CD4-positive, alpha-beta memory T cell (primary cell): ENCODE measurements at regions not wholly inside any gene's neighbourhood (a gene's known extent, or its start where the extent isn't known, plus 50 kb on each side); places are given as distances from the start of the nearest gene placed in this dataset.
"Not testable (repeated sequence)": the region's sequence is repeated elsewhere in the genome, so short reads cannot be mapped to it uniquely, and the experiment has no call there.

Source experiments
- CTCF ChIA-PET: fragments of 350-600 bp; sonication (Branson Sonifier 250); formaldehyde crosslinking; loops from one replicate; lab custom pipeline; 2021; ENCODE audit warnings: inconsistent platforms; ENCODE audit not compliant: partially characterized antibody; lab: Charles Lee
- POLR2A ChIA-PET: fragments of 350-600 bp; sonication (Branson Sonifier 250); formaldehyde crosslinking; loops from one replicate; lab custom pipeline; 2021; ENCODE audit not compliant: partially characterized antibody; lab: Charles Lee
- DNase-seq, 5 donors: peaks; one replicate each; pipeline versions ENCODE4 v3.0.0 to v3.0.0-alpha.2; 2020 to 2022; ENCODE audit warnings: mixed read lengths in 1 of 5
- H3K27ac ChIP-seq: one replicate; pipeline ENCODE4 v1.7.0; 2013; ENCODE audit warnings: low read depth, low read length
- H3K27me3 ChIP-seq: 2 replicates; pipeline ENCODE4 v1.7.0; 2013; ENCODE audit warnings: mild to moderate bottlenecking, low read length, moderate library complexity; ENCODE audit not compliant: insufficient read depth
- H3K36me3 ChIP-seq: 2 replicates; pipeline ENCODE4 v1.7.0; 2013; ENCODE audit warnings: mild to moderate bottlenecking, low read length, moderate library complexity; ENCODE audit not compliant: insufficient read depth
- H3K4me1 ChIP-seq: 2 replicates; pipeline ENCODE4 v1.7.0; 2013; ENCODE audit warnings: mild to moderate bottlenecking, low read length, moderate library complexity; ENCODE audit not compliant: insufficient read depth
- H3K4me3 ChIP-seq, 2 donors: one replicate each; pipeline ENCODE4 v1.7.0; 2013; ENCODE audit warnings: low read length in 2 of 2, mild to moderate bottlenecking in 1 of 2
- H3K9me3 ChIP-seq, 2 donors: one replicate each; pipeline ENCODE4 v1.7.0; 2013; ENCODE audit warnings: low read length in 2 of 2, control low read depth in 1 of 2; ENCODE audit not compliant: control insufficient read depth in 1 of 2
- H3K27ac Mint-ChIP-seq, 7 donors: one replicate each; pipeline ENCODE4 v1.8.0; 2020 to 2021; ENCODE audit warnings: mixed read lengths in 7 of 7, mild to moderate bottlenecking in 6 of 7, inconsistent platforms in 3 of 7, moderate library complexity in 3 of 7
- H3K27me3 Mint-ChIP-seq, 2 donors: one replicate each; pipeline ENCODE4 v1.8.0; 2020 to 2021; ENCODE audit warnings: mixed read lengths in 2 of 2
- H3K36me3 Mint-ChIP-seq, 2 donors: one replicate each; pipeline ENCODE4 v1.8.0; 2020 to 2021; ENCODE audit warnings: mixed read lengths in 2 of 2, inconsistent platforms in 1 of 2, mild to moderate bottlenecking in 1 of 2
- H3K4me1 Mint-ChIP-seq, 4 donors: one replicate each; pipeline ENCODE4 v1.8.0; 2020 to 2021; ENCODE audit warnings: mixed read lengths in 4 of 4, mild to moderate bottlenecking in 1 of 4
- H3K4me3 Mint-ChIP-seq, 8 donors: one replicate each; pipeline ENCODE4 v1.8.0; 2020 to 2021; ENCODE audit warnings: mixed read lengths in 8 of 8, mild to moderate bottlenecking in 7 of 8, moderate library complexity in 6 of 8, inconsistent platforms in 3 of 8
- H3K9me3 Mint-ChIP-seq, 8 donors: one replicate each; pipeline ENCODE4 v1.8.0; 2020 to 2021; ENCODE audit warnings: mixed read lengths in 8 of 8, mild to moderate bottlenecking in 5 of 8, inconsistent platforms in 3 of 8, moderate library complexity in 1 of 8
- intact Hi-C: fragments of 100-400 bp; cut with micrococcal nuclease; formaldehyde crosslinking; loops from one replicate; pipeline ENCODE4 v1.15.1; 2023

GRCh38 chr9:65418966-65419365 lies 134.0 kb upstream of the FOXD4L5 start:
- intact Hi-C loops, POLR2A ChIA-PET: not testable (repeated sequence)

GRCh38 chr9:65416948-65417347 lies 131.9 kb upstream of the FOXD4L5 start:
- H3K9me3 ChIP-seq, H3K4me3 Mint-ChIP-seq, H3K27ac Mint-ChIP-seq, CTCF ChIA-PET, intact Hi-C loops, H3K4me1 ChIP-seq, H3K36me3 ChIP-seq, POLR2A ChIA-PET, H3K27me3 ChIP-seq, H3K4me1 Mint-ChIP-seq, H3K4me3 ChIP-seq, DNase-seq, H3K36me3 Mint-ChIP-seq, H3K27ac ChIP-seq, H3K27me3 Mint-ChIP-seq: not testable (repeated sequence)
- peaks cover 3 to 59% (median 30%) of the 10 kb centered on the region in 8 donors for H3K9me3 Mint-ChIP-seq

More at GRCh38 chr9:65418966-65419365, 134.0 kb upstream of the FOXD4L5 start:
- CTCF ChIA-PET, H3K4me1 ChIP-seq, H3K4me3 ChIP-seq, H3K27me3 ChIP-seq, H3K36me3 ChIP-seq, H3K9me3 ChIP-seq, H3K4me1 Mint-ChIP-seq, H3K27ac ChIP-seq, H3K27me3 Mint-ChIP-seq, H3K36me3 Mint-ChIP-seq, H3K27ac Mint-ChIP-seq, H3K4me3 Mint-ChIP-seq, DNase-seq: not testable (repeated sequence)
- peaks cover 3 to 67% (median 31%) of the 10 kb centered on the region in 8 donors for H3K9me3 Mint-ChIP-seq

GRCh38 chr9:65414249-65414648 lies 129.2 kb upstream of the FOXD4L5 start:
- H3K9me3 Mint-ChIP-seq, result peaks cover 3 to 57% (median 26%) of the 10 kb centered on the region in 8 donors
- CTCF ChIA-PET, intact Hi-C loops, H3K4me3 ChIP-seq, H3K4me3 Mint-ChIP-seq, H3K36me3 Mint-ChIP-seq, H3K27me3 ChIP-seq, H3K27ac ChIP-seq, H3K4me1 ChIP-seq, DNase-seq, POLR2A ChIA-PET, H3K36me3 ChIP-seq, H3K9me3 ChIP-seq, H3K27me3 Mint-ChIP-seq, H3K4me1 Mint-ChIP-seq, H3K27ac Mint-ChIP-seq: not testable (repeated sequence)

GRCh38 chr9:65413371-65413770 lies 128.4 kb upstream of the FOXD4L5 start:
- POLR2A ChIA-PET, H3K36me3 Mint-ChIP-seq, intact Hi-C loops, H3K9me3 ChIP-seq, H3K4me3 Mint-ChIP-seq, H3K4me1 Mint-ChIP-seq, CTCF ChIA-PET, H3K27ac ChIP-seq, H3K27me3 ChIP-seq, H3K4me1 ChIP-seq, H3K27ac Mint-ChIP-seq, H3K4me3 ChIP-seq, H3K27me3 Mint-ChIP-seq, H3K36me3 ChIP-seq: not testable (repeated sequence)
- DNase-seq, result peak in 1 of 5 donors; percentile 25
- H3K9me3 Mint-ChIP-seq, result peaks cover 3 to 51% (median 25%) of the 10 kb centered on the region in 8 donors

GRCh38 chr9:65411901-65412300 lies 126.9 kb upstream of the FOXD4L5 start:
- H3K4me1 Mint-ChIP-seq, result no peaks in the 10 kb centered on the region
- POLR2A ChIA-PET, result no interaction called here

GRCh38 chr9:65411336-65411735 lies 126.3 kb upstream of the FOXD4L5 start:
- Mint-ChIP-seq H3K36me3 (peaks cover 0 to 3% of the 10 kb centered on the region in 2 donors), H3K27ac (no peak overlapping the region), H3K9me3 (peaks cover 7 to 50% (median 30%) of the 10 kb centered on the region in 8 donors), H3K4me1 (no peaks in the 10 kb centered on the region), H3K4me3 (no peak overlapping the region), H3K27me3 (no peaks in the 10 kb centered on the region)
- Histone ChIP-seq H3K36me3 (no peaks in the 10 kb centered on the region), H3K4me3 (no peak overlapping the region), H3K27ac (no peak overlapping the region), H3K9me3 (peaks cover 0 to 3% of the 10 kb centered on the region in 2 donors), H3K4me1 (no peaks in the 10 kb centered on the region), H3K27me3 (no peaks in the 10 kb centered on the region)
- DNase-seq, result peak in 1 of 5 donors; percentile 19
- ChIA-PET POLR2A (no interaction called here), CTCF (no interaction called here)
- intact Hi-C loops, result no loop called here

More at GRCh38 chr9:65411901-65412300, 126.9 kb upstream of the FOXD4L5 start:
- CTCF ChIA-PET, result no interaction called here
- Mint-ChIP-seq H3K27ac (no peak overlapping the region), H3K9me3 (peaks cover 7 to 54% (median 29%) of the 10 kb centered on the region in 8 donors), H3K27me3 (no peaks in the 10 kb centered on the region), H3K4me3 (no peak overlapping the region), H3K36me3 (peaks cover 0 to 3% of the 10 kb centered on the region in 2 donors)
- peak in 1 of 5 donors; percentile 12 for DNase-seq
- Histone ChIP-seq H3K27ac (no peak overlapping the region), H3K9me3 (peaks cover 0 to 3% of the 10 kb centered on the region in 2 donors), H3K36me3 (no peaks in the 10 kb centered on the region), H3K27me3 (no peaks in the 10 kb centered on the region), H3K4me3 (no peak overlapping the region), H3K4me1 (no peaks in the 10 kb centered on the region)
- intact Hi-C loops, result no loop called here

GRCh38 chr9:65410926-65411325 lies 125.9 kb upstream of the FOXD4L5 start:
- Histone ChIP-seq H3K4me1 (no peaks in the 10 kb centered on the region), H3K27me3 (no peaks in the 10 kb centered on the region), H3K27ac (no peak overlapping the region), H3K4me3 (no peak overlapping the region), H3K36me3 (no peaks in the 10 kb centered on the region), H3K9me3 (peaks cover 0 to 3% of the 10 kb centered on the region in 2 donors)
- intact Hi-C loops, result no loop called here
- ChIA-PET POLR2A (no interaction called here), CTCF (no interaction called here)
- Mint-ChIP-seq H3K4me3 (no peak overlapping the region), H3K27ac (no peak overlapping the region), H3K27me3 (no peaks in the 10 kb centered on the region), H3K9me3 (peaks cover 8 to 53% (median 33%) of the 10 kb centered on the region in 8 donors), H3K36me3 (peaks cover 0 to 3% of the 10 kb centered on the region in 2 donors), H3K4me1 (no peaks in the 10 kb centered on the region)
- peak in 1 of 5 donors; percentile 26 for DNase-seq
